ENCODE measurements at regions not wholly inside any gene's neighbourhood (a gene's known extent, or its start where the extent isn't known, plus 50 kb on each side); places are given as distances from the start of the nearest gene placed in this dataset.

DNA sequence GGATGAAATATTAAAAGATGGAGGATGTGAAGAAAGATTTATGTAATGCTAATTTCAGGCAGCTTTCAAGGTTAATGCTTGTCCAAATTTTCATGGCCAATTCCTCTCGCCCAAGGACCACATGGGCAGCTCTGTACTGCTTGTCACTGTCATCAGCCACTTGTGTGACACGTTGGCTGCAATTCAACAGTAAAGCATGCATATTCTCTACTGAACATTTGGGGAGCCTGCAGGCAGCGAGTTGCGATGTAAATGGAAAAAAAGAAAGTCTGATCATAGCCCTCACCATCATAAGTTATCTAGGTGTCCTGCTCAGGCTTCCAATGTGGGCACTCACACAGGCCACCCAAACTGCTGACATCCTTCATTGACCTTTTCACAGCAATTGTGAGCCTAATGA lies 1026.8 kb upstream of the NR2F2 start:
- TF ChIP-seq ZNF274 (IDR thresholded peaks at IDR 0.05; ENCODE audit: low read depth, low read length) (no peak), YY1 (IDR thresholded peaks at IDR 0.05; ENCODE audit: insufficient read depth, insufficient read length) (no peak), SUZ12 (IDR thresholded peaks at IDR 0.05; ENCODE audit: extremely low read depth, insufficient read depth, insufficient read length) (no peak)
